ENCODE measurements at regions not wholly inside any gene's neighbourhood (a gene's known extent, or its start where the extent isn't known, plus 50 kb on each side); places are given as distances from the start of the nearest gene placed in this dataset.

GRCh38 chr6:23320471-23321015 is 751.2 kb downstream of the HDGFL1 start:
- CTCF ChIA-PET: interaction anchor here (1.3 kb wide), 1 partner anchor 22 kb away, joined by 3 read pairs; no protein-coding TSS in a partner anchor
- TF ChIP-seq IKZF3 (tag by site-specific recombination; IDR thresholded peaks at IDR 0.05) (no peak), PRDM2 (tag by site-specific recombination; IDR thresholded peaks at IDR 0.05; ENCODE audit: borderline replicate concordance) (no peak), ZNF555 (tag by site-specific recombination; conservative IDR thresholded peaks at IDR 0.05) (no peak), ZNF274 (IDR thresholded peaks at IDR 0.05; ENCODE audit: low read length) (no peak), ZNF274 (tag by site-specific recombination; IDR thresholded peaks at IDR 0.05; ENCODE audit: borderline replicate concordance) (no peak), ZNF10 (tag by site-specific recombination; IDR thresholded peaks at IDR 0.05) (no peak), PRDM10 (tag by site-specific recombination; IDR thresholded peaks at IDR 0.05) (no peak)
- POLR2A ChIA-PET: no interaction called here

GRCh38 chr6:23323897-23324296 is 754.5 kb downstream of the HDGFL1 start:
- ChIA-PET CTCF (no interaction called here), POLR2A (no interaction called here)
- Histone ChIP-seq H3K4me1 (ENCODE audit: control insufficient read depth, insufficient read depth, low read length) (no peaks in the 10 kb centered on the region), H3K27ac (ENCODE audit: extremely low read depth, low read depth, low read length) (no peak overlapping the region), H3K9me3 (ENCODE audit: control insufficient read depth, insufficient read depth, low read depth, low read length) (no peaks in the 10 kb centered on the region), H3K4me3 (ENCODE audit: low read depth, low read length) (no peak overlapping the region), H3K36me3 (ENCODE audit: control insufficient read depth in 2 of 2, insufficient read depth in 1 of 2, low read length in 2 of 2) (no peaks in the 10 kb centered on the region)
- TF ChIP-seq ZIC2 (tag by site-specific recombination; IDR thresholded peaks at IDR 0.05) (no peak), ZFP3 (tag by site-specific recombination; IDR thresholded peaks at IDR 0.05; ENCODE audit: low read depth) (no peak), ZNF223 (tag by site-specific recombination; IDR thresholded peaks at IDR 0.05) (no peak), ZNF571 (tag by site-specific recombination; IDR thresholded peaks at IDR 0.05) (no peak), RBAK (tag by site-specific recombination; IDR thresholded peaks at IDR 0.05) (no peak), ZNF692 (tag by site-specific recombination; IDR thresholded peaks at IDR 0.05) (no peak), MZF1 (tag by site-specific recombination; IDR thresholded peaks at IDR 0.05; ENCODE audit: borderline replicate concordance) (no peak), KLF9 (tag by site-specific recombination; IDR thresholded peaks at IDR 0.05; ENCODE audit: low read depth) (no peak), ZNF26 (tag by site-specific recombination; IDR thresholded peaks at IDR 0.05) (no peak), BCL6B (tag by site-specific recombination; IDR thresholded peaks at IDR 0.05) (no peak), ZNF416 (tag by site-specific recombination; IDR thresholded peaks at IDR 0.05) (no peak), ZNF48 (tag by site-specific recombination; IDR thresholded peaks at IDR 0.05) (no peak)

More at GRCh38 chr6:23320471-23321015, 751.2 kb downstream of the HDGFL1 start:
- Histone ChIP-seq H3K36me3 (ENCODE audit: control insufficient read depth in 2 of 2, insufficient read depth in 1 of 2, low read length in 2 of 2) (no peaks in the 10 kb centered on the region), H3K9me3 (ENCODE audit: control insufficient read depth, insufficient read depth, low read depth, low read length) (no peaks in the 10 kb centered on the region), H3K27ac (ENCODE audit: extremely low read depth, low read depth, low read length) (no peak overlapping the region), H3K4me3 (ENCODE audit: low read depth, low read length) (no peak overlapping the region), H3K4me1 (ENCODE audit: control insufficient read depth, insufficient read depth, low read length) (no peaks in the 10 kb centered on the region)
